GM23338 (cell line): ENCODE measurements at regions not wholly inside any gene's neighbourhood (a gene's known extent, or its start where the extent isn't known, plus 50 kb on each side); places are given as distances from the start of the nearest gene placed in this dataset.

Source experiments
- ATAC-seq: fragments of 200-7000 bp; cut with Tn5 transposase; 3 replicates; pipeline ENCODE4 v1.9.1; 2020
- DNase-seq: peaks from one replicate; pipeline ENCODE4 v3.0.0-alpha.2; 2015; ENCODE audit warnings: low spot score
- H2AFZ ChIP-seq: fragments of 200-600 bp; sonication (generic); 2 replicates; pipeline ENCODE4 v1.8.0; 2016; ENCODE audit warnings: antibody characterized with exemption, mild to moderate bottlenecking, moderate library complexity
- H3F3A ChIP-seq: fragments of 200-600 bp; sonication (generic); replicated peaks from 2 replicates; pipeline ENCODE4 v1.8.0; 2017; ENCODE audit warnings: antibody characterized with exemption, mixed run types, low read depth
- H3K27ac ChIP-seq: fragments of 200-600 bp; sonication (generic); 2 replicates; pipeline ENCODE4 v1.6.1; 2016; ENCODE audit warnings: low read depth
- H3K27me3 ChIP-seq: fragments of 200-600 bp; sonication (generic); 2 replicates; pipeline ENCODE4 v1.8.0; 2016; ENCODE audit warnings: mild to moderate bottlenecking, mixed run types, moderate library complexity; ENCODE audit not compliant: insufficient read depth
- H3K36me3 ChIP-seq: fragments of 200-600 bp; sonication (generic); 2 replicates; pipeline ENCODE4 v1.8.0; 2016; ENCODE audit warnings: mild to moderate bottlenecking; ENCODE audit not compliant: insufficient read depth
- H3K4me1 ChIP-seq: fragments of 200-600 bp; sonication (generic); 2 replicates; pipeline ENCODE4 v1.8.0; 2016; ENCODE audit warnings: mild to moderate bottlenecking, moderate library complexity; ENCODE audit not compliant: insufficient read depth
- H3K4me2 ChIP-seq: fragments of 200-600 bp; sonication (generic); 2 replicates; pipeline ENCODE4 v1.7.1; 2017; ENCODE audit warnings: mixed run types
- H3K4me3 ChIP-seq: fragments of 200-600 bp; sonication (generic); 2 replicates; pipeline ENCODE4 v1.6.1; 2016; ENCODE audit warnings: mixed run types
- H3K79me2 ChIP-seq: fragments of 200-600 bp; sonication (generic); replicated peaks from 2 replicates; pipeline ENCODE4 v1.8.0; 2017; ENCODE audit warnings: mild to moderate bottlenecking; ENCODE audit not compliant: insufficient read depth
- H3K9me2 ChIP-seq: fragments of 200-600 bp; sonication (generic); 2 replicates; pipeline ENCODE4 v1.8.0; 2017; ENCODE audit not compliant: insufficient read depth
- H4K20me1 ChIP-seq: fragments of 200-600 bp; sonication (generic); replicated peaks from 2 replicates; pipeline ENCODE4 v1.8.0; 2017; ENCODE audit warnings: mild to moderate bottlenecking; ENCODE audit not compliant: insufficient read depth
- H3K27ac Mint-ChIP-seq: 2 replicates; pipeline ENCODE4 v1.8.0; 2020; ENCODE audit warnings: inconsistent platforms, mild to moderate bottlenecking, moderate library complexity, mixed read lengths
- H3K27me3 Mint-ChIP-seq: 3 replicates; pipeline ENCODE4 v1.8.0; 2022; ENCODE audit warnings: low read depth, mild to moderate bottlenecking, moderate library complexity, mixed read lengths, inconsistent platforms; ENCODE audit not compliant: insufficient read depth, poor library complexity
- H3K36me3 Mint-ChIP-seq: 3 replicates; pipeline ENCODE4 v1.8.0; 2021; ENCODE audit warnings: low read depth, mild to moderate bottlenecking, inconsistent platforms, moderate library complexity, mixed read lengths
- H3K4me1 Mint-ChIP-seq: 3 replicates; pipeline ENCODE4 v1.8.0; 2020; ENCODE audit warnings: mild to moderate bottlenecking, inconsistent platforms, mixed read lengths
- H3K4me3 Mint-ChIP-seq: 3 replicates; pipeline ENCODE4 v1.8.0; 2021; ENCODE audit warnings: moderate library complexity, mild to moderate bottlenecking, inconsistent platforms, mixed read lengths
- H3K9me3 Mint-ChIP-seq: 3 replicates; pipeline ENCODE4 v1.8.0; 2020; ENCODE audit warnings: moderate library complexity, mild to moderate bottlenecking, inconsistent platforms, mixed read lengths
- CREB1 ChIP-seq: fragments of 250-450 bp; sonication (Bioruptor Pico); IDR thresholded peaks from 2 replicates; pipeline ENCODE4 v1.5.0; 2020; ENCODE audit warnings: low read depth, mild to moderate bottlenecking, moderate library complexity
- ETS1 ChIP-seq: IDR thresholded peaks from 2 replicates; pipeline ENCODE4 v1.6.1; 2016; ENCODE audit warnings: antibody characterized with exemption
- EZH2 ChIP-seq: fragments of 200-600 bp; sonication (generic); IDR thresholded peaks from one replicate; pipeline ENCODE4 v1.8.0; 2017; ENCODE audit warnings: antibody characterized with exemption, mild to moderate bottlenecking, low read depth; ENCODE audit not compliant: unreplicated experiment
- JUNB ChIP-seq: IDR thresholded peaks from one replicate; pipeline ENCODE4 v1.6.1; 2016; ENCODE audit warnings: antibody characterized with exemption; ENCODE audit not compliant: unreplicated experiment
- POLR2AphosphoS5 ChIP-seq: IDR thresholded peaks from 2 replicates; pipeline ENCODE4 v1.6.1; 2016; ENCODE audit warnings: antibody characterized with exemption, low read depth
- STAT1 ChIP-seq: IDR thresholded peaks from one replicate; pipeline ENCODE4 v1.6.1; 2016; ENCODE audit warnings: antibody characterized with exemption; ENCODE audit not compliant: unreplicated experiment
- ZNF114 ChIP-seq: fragments of 250-450 bp; sonication (Bioruptor Pico); IDR thresholded peaks from 2 replicates; pipeline ENCODE4 v1.5.0; 2020; ENCODE audit warnings: mild to moderate bottlenecking, moderate library complexity
- ZNF331 ChIP-seq: fragments of 250-450 bp; sonication (Bioruptor Pico); IDR thresholded peaks from 2 replicates; pipeline ENCODE4 v1.5.0; 2020; ENCODE audit warnings: low read depth, mild to moderate bottlenecking, moderate library complexity
- TF ChIP-seq, protein P1 (sequence below): IDR thresholded peaks from one replicate; pipeline ENCODE4 v1.6.1; 2018; ENCODE audit warnings: antibody characterized with exemption; ENCODE audit not compliant: unreplicated experiment

GRCh38 chr5:67426961-67427849 lies 230.6 kb upstream of the CD180 start (continued):
- TF ChIP-seq ETS1 (no peak), JUNB (no peak), POLR2AphosphoS5 (no peak), EZH2 (no peak), STAT1 (no peak), ZNF331 (no peak)
- TF ChIP-seq, protein P1, sequence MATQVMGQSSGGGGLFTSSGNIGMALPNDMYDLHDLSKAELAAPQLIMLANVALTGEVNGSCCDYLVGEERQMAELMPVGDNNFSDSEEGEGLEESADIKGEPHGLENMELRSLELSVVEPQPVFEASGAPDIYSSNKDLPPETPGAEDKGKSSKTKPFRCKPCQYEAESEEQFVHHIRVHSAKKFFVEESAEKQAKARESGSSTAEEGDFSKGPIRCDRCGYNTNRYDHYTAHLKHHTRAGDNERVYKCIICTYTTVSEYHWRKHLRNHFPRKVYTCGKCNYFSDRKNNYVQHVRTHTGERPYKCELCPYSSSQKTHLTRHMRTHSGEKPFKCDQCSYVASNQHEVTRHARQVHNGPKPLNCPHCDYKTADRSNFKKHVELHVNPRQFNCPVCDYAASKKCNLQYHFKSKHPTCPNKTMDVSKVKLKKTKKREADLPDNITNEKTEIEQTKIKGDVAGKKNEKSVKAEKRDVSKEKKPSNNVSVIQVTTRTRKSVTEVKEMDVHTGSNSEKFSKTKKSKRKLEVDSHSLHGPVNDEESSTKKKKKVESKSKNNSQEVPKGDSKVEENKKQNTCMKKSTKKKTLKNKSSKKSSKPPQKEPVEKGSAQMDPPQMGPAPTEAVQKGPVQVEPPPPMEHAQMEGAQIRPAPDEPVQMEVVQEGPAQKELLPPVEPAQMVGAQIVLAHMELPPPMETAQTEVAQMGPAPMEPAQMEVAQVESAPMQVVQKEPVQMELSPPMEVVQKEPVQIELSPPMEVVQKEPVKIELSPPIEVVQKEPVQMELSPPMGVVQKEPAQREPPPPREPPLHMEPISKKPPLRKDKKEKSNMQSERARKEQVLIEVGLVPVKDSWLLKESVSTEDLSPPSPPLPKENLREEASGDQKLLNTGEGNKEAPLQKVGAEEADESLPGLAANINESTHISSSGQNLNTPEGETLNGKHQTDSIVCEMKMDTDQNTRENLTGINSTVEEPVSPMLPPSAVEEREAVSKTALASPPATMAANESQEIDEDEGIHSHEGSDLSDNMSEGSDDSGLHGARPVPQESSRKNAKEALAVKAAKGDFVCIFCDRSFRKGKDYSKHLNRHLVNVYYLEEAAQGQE, result no peak

DNA sequence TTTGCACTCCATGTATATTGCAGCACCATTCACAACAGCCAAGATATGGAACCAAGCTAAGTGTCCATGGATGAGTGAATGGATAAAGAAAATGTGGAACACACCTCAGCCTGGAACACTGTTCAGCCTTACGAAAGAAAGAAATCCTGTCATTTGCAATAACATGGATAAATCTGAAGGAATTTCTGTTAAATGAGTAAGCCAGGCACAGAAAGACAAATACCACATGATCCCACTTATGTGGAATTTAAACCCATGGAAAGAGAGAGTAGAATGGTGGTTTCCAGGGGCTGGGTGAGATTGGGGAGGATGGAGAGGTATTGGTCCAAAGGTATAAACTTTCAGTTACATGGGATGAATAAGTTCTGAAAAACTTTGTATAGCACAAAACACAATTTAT lies 228.9 kb upstream of the CD180 start:
- Mint-ChIP-seq H3K4me3 (no peak overlapping the region), H3K36me3 (no peaks in the 10 kb centered on the region), H3K27ac (no peak overlapping the region), H3K27me3 (peaks cover 4% of the 10 kb centered on the region), H3K4me1 (peaks cover 7% of the 10 kb centered on the region; the same call in 2 of the 3 replicates), H3K9me3 (no peaks in the 10 kb centered on the region; the same call in 2 of the 3 replicates)
- no peak for DNase-seq
- Histone ChIP-seq H4K20me1 (no peaks in the 10 kb centered on the region), H3K36me3 (no peaks in the 10 kb centered on the region), H3K27me3 (no peaks in the 10 kb centered on the region), H3K4me1 (no peaks in the 10 kb centered on the region), H3K27ac (no peak overlapping the region), H3K79me2 (no peaks in the 10 kb centered on the region), H3K9me2 (no peaks in the 10 kb centered on the region), H2AFZ (no peak overlapping the region), H3K4me2 (no peak overlapping the region), H3K4me3 (no peak overlapping the region), H3F3A (no peaks in the 10 kb centered on the region)
- TF ChIP-seq ZNF114 (CRISPR knock-in tag) (no peak), STAT1 (no peak), CREB1 (no peak), ETS1 (no peak), EZH2 (no peak)
- no peak for ATAC-seq
